ENCODE measurements at regions not wholly inside any gene's neighbourhood (a gene's known extent, or its start where the extent isn't known, plus 50 kb on each side); places are given as distances from the start of the nearest gene placed in this dataset.

DNA sequence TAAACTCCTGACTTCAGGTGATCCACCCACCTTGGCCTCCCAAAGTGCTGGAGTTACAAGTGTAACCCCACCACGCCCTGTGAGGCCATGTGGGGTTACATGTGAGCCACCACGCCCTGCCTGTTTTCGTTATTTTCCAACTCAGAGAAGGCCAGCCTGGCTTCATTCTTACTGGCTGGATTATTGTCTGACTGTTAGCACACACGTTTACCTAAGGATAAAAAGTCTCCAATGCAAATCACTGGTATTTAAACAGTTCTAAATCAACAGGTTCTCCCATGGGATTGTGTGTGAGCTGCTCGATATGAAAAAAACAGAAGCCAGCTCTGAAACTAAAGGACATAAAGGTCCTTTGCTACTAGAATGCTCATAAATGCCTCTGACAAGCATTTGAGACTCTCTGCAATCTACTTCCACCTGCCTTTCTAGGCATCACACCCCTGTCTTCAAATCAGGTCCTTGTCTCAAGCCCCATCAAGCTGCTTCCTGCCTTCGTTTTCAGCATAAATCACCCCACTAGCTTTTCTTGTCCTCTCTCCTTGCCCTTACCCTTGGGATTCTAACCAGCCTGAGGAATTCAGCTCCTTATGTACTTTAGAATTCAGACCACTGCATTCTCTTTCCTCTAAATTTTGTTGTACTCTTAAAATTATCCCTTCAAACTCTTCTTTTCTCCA, 265.0 kb downstream of the DUSP6 start:
- DNase-seq (no peak), ATAC-seq (no peak)
- intact Hi-C loops (cut with DNase I) = no loop called here

- ATAC-seq = peak in 1 of 2 donors; percentile 87
- DNase-seq = peak; percentile 55
- intact Hi-C loops (cut with DNase I) = no loop called here
Measured at GRCh38 chr12:89085421-89085820, 266.9 kb downstream of the DUSP6 start.

DNA sequence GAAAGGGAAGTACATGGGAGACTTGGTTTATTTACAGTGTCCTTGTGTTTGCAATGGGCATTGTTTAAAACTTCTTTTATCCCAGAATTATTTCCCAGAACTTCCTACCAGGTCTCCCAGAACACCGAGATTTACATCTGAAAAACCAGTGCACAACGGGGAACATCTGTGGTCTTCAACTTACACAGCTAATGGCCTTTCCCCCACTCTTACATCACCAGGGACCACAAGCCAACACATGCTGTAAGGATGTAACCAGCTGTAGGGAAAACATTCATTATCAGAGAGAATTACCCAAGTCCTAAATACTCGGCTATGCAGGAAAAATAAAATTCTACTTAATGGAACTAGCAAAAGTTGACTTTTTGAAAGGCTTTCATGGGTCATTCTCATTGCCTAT, 267.6 kb downstream of the DUSP6 start:
- ATAC-seq = peak; percentile 61 to 82
- intact Hi-C loops (cut with DNase I) = no loop called here
- DNase-seq = no peak

DNA sequence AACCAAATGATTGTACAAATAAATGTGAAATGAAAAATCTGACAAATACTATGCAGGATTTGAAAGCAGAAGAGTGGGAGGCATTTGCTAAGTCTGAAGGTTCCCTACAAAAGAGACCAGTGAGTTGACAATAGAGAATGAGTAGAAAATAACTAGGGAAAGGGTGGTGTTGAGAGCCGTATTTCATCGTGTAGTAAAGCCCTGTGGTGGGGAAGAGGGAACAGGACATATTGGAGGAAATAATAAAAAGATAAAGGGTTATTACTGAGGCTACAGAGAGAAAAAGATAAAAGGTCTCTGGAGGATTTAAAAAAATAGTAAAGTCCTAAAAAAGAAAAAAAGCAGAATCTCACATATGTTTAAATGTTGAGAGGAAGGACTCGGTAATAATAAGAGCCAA, 268.8 kb downstream of the DUSP6 start:
- no peak for DNase-seq
- intact Hi-C loops (cut with DNase I) = no loop called here
- ATAC-seq = no peak

- no peak for ATAC-seq
- no peak for DNase-seq
- intact Hi-C loops (cut with DNase I) = no loop called here
Measured at GRCh38 chr12:89082370-89082753, 269.9 kb downstream of the DUSP6 start.

DNA sequence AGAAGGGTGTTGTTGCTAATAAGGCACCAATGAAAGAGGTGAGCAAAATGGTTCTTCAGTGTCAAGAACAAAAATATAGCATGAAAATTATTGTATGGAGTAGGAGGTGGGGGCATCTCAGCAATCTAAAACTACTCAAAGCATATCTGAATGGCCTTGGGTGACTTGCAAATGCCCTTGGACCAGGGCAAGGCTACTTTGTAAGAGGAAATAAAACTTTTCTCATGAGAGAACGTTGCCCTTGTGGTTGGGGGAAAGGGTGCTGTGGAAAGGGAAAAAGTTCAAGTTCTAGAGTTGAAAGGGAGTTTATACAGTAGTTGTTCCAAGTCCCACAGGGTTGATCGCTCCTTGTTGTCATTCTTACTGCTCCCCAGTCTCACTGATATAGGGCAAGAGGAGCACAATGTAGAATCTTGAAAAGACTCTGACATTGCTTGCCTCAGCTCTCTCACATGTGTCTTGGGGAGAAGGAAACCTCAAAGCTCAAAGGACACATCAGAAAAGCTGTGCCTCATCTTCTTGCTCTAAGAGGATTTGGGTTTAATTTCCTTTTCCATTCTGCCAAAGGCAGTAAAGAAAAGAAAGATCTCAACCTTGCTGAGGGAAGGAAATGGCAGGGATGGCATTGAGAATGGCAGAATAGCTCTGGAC, 270.5 kb downstream of the DUSP6 start:
- DNase-seq = no peak
- intact Hi-C loops (cut with DNase I) = no loop called here
- no peak for ATAC-seq

DNA sequence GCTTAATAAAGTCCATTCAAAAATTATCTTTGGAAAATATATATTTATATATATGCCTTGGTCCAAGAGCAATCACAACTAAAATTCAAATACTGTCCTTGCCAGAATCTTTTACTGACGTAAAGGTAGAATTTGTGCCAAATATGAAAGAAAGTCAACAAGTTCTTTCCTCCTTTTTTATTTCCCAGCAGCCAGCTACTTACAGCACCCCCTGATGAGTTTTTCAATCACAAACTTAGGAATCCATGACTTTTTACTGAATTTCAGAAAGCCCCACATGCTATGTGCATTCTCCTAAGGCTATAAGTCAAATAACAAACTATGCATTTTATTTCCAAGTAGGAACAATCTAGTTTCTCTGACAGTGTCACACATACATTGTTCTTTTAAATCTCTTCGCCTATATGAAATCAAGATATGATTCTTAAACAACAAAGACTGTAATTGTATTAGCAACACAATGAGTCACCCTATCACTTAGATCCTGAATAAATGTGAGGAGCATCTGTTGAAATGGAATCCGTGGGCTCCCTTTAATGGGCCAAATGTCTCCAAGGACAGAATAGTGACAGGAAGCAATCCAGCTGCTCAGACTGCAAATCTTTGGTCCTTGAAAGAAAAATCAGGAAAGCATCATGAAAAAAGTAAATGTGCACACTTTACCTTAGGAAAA, 271.4 kb downstream of the DUSP6 start:
- no peak for ATAC-seq
- no peak for DNase-seq
- intact Hi-C loops (cut with DNase I) = no loop called here

DNA sequence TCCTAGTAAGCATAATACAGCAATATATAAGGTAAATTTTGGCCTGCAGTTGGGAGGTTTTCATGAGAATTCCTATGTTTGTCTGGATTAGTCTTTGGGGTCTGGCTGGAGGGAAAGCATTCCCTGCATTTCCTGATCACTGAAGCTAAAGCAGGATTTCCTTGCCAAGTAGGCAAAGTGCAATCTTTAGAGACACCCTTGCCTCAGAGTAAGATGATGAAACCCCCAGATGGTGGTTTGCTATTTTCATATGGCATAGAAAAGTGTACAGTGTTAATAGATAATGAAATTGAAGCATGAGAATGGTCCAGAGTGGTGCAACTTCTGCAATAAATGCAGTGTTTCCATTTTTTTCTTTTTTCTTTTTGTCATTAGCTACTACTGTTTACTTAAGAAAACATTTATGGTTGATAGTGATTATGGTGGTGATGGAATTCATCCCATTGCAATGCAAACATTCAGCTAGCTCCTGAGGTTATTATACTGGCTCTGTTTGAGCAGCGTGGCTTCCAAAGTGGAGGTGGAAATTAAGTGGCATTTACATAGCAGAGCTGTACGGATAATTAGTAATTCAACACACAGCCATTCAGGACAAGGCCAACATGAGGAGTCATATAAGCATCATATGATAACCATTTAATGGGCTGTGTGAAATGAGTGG, 276.3 kb downstream of the DUSP6 start:
- no peak for ATAC-seq
- intact Hi-C loops (cut with DNase I) = no loop called here

DNA sequence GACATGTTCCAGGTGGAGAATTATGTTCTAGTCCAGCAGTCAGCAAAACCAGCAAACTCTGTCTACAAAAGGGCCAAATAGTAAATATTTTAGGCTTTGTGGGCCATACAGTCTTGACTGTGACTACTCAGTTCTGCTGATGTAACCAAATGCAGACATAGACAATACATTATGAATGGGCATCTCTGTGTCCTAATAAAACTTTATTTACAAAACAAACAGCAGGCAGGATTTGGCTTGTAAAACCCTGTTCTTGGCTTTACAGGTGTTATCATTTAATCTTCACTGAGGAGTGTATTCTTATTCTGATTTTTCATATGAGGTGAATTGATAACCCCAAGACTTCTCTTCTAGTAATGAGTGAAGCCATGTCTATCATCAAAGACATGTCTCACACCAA, 278.6 kb downstream of the DUSP6 start:
- ATAC-seq = no peak
- intact Hi-C loops (cut with DNase I) = no loop called here
- no peak for DNase-seq

More for the DNA sequence above, 276.3 kb downstream of the DUSP6 start:
- DNase-seq = no peak

GRCh38 chr12:89073027-89073398, 279.3 kb downstream of the DUSP6 start:
- DNase-seq = no peak
- intact Hi-C loops (cut with DNase I) = no loop called here
- ATAC-seq = peak in 1 of 2 donors; percentile 14

DNA sequence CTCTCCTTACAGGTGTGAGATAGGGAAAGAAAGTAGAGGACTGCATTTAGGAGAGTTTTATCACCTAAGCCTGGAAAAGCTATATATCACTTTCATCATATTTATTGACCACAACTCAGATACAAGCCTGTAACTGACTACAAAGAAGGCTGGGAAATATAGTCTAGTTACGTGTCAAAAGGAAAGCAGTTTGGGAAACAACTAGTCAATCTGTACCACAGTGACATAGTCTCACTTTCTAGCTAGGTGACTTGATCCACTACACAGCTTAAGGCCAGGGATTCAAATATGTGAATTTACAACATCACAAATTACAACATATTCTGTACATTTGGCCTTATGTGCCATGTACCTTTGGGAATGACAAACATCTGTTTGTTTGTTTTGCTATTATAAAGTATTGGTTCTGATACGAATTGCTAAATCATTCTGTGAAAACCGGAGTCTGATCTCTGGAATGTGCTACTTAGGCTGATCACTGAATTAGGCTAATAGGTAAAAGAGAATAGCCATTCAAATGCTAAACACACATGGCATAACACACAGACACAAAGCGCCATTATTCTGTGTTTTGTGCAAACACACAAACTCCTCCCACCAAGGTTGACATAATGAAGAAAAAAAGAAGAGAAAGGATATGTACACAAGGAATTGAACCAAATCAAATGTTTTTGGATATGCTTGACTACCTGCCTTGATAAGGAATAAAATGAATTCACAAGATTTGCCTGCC, 279.8 kb downstream of the DUSP6 start:
- ATAC-seq (no peak), DNase-seq (no peak)
- intact Hi-C loops (cut with DNase I) = no loop called here

GRCh38 chr12:89070603-89071002, 281.7 kb downstream of the DUSP6 start:
- DNase-seq (no peak), ATAC-seq (no peak)
- intact Hi-C loops (cut with DNase I) = no loop called here

DNA sequence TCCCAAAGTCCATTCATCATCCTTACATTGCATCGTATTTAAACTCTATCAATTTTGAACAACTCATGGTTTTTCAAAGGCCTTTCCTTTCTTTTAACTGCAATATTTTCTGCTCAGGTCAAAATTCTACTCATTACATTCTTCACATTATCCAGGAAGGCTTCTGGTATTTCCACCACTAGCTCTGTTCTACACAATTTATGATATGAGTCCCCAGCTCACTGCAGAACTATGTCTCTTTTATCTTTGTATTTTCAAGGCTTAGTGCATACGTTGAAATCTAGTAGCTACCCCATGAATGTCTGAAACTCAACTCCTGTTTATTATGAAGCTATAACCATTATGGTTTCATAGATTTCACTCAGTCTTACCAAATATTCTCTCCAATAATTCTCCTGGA, 282.9 kb downstream of the DUSP6 start:
- ATAC-seq (no peak), DNase-seq (no peak)
- intact Hi-C loops (cut with DNase I) = no loop called here

- DNase-seq = no peak
- intact Hi-C loops (cut with DNase I) = no loop called here
- peak in 1 of 2 donors; percentile 87 for ATAC-seq
Measured at GRCh38 chr12:89067421-89068187, 284.7 kb downstream of the DUSP6 start.

- DNase-seq (no peak), ATAC-seq (no peak)
- intact Hi-C loops (cut with DNase I) = no loop called here
Measured at GRCh38 chr12:89064780-89065179, 287.5 kb downstream of the DUSP6 start.

- no peak for DNase-seq
- no peak for ATAC-seq
- intact Hi-C loops (cut with DNase I) = no loop called here
Measured at GRCh38 chr12:89064151-89064550, 288.1 kb downstream of the DUSP6 start.

DNA sequence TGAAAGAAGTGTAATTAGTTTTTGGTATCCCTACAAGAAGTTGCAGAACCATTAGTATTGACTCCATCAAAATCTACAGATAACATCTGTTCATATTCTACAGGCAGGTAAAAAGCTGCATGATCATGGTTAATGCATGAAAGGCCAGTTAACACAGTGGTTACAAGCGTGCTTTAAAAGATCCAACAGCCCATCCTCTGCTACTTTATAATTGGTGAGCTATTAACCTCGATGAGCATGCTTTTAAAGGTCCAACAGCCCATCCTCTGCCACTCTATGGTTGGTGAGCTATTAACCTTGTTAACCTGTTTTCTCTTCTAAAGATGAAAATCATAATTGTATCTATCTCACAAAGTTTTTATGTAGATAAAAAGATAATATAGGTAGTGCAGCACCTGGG, 289.3 kb downstream of the DUSP6 start:
- DNase-seq = no peak
- ATAC-seq = no peak
- intact Hi-C loops (cut with DNase I) = no loop called here

- intact Hi-C loops (cut with DNase I) = no loop called here
- ATAC-seq (no peak), DNase-seq (no peak)
Measured at GRCh38 chr12:89059721-89060541, 292.4 kb downstream of the DUSP6 start.

Measured in left cardiac atrium (tissue), 4 donors.